ENCODE measurements at regions not wholly inside any gene's neighbourhood (a gene's known extent, or its start where the extent isn't known, plus 50 kb on each side); places are given as distances from the start of the nearest gene placed in this dataset.

DNA sequence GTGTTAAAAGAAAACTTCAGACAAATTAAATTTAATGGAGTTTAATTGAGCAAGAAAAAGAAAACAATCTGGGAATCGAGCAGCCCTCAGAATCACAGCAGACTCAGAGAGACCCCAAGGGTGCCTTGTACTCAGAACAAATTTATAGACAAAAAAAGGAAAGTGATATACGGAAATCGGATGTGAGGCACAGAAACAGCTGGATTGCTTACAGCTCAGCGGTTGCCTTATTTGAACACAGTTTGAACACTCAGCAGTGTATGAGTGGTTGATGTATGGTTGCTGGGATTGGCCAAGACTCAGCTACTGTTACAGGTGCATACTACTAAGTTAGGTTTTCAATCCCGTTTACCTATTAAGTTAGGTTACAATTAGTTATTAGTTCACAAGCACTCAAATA is 103.8 kb upstream of the LYZL1 start:
- TF ChIP-seq, protein P1, sequence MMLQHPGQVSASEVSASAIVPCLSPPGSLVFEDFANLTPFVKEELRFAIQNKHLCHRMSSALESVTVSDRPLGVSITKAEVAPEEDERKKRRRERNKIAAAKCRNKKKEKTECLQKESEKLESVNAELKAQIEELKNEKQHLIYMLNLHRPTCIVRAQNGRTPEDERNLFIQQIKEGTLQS (IDR thresholded peaks at IDR 0.05): no peak
- TF ChIP-seq JUND (IDR thresholded peaks at IDR 0.05) (no peak), CTCF (IDR thresholded peaks at IDR 0.05; ENCODE audit: low read depth, low read length, missing input control) (no peak), SP1 (IDR thresholded peaks at IDR 0.05) (no peak), YY1 (IDR thresholded peaks at IDR 0.05) (no peak), EGR1 (IDR thresholded peaks at IDR 0.05; ENCODE audit: low read depth in 2 of 2) (no peak), FOXA1 (IDR thresholded peaks at IDR 0.05) (no peak), RXRA (IDR thresholded peaks at IDR 0.05) (no peak), TAF1 (conservative IDR thresholded peaks at IDR 0.05) (no peak), MAX (IDR thresholded peaks at IDR 0.05) (no peak), HNF4G (IDR thresholded peaks at IDR 0.05) (no peak)
- TF ChIP-seq, protein P2, sequence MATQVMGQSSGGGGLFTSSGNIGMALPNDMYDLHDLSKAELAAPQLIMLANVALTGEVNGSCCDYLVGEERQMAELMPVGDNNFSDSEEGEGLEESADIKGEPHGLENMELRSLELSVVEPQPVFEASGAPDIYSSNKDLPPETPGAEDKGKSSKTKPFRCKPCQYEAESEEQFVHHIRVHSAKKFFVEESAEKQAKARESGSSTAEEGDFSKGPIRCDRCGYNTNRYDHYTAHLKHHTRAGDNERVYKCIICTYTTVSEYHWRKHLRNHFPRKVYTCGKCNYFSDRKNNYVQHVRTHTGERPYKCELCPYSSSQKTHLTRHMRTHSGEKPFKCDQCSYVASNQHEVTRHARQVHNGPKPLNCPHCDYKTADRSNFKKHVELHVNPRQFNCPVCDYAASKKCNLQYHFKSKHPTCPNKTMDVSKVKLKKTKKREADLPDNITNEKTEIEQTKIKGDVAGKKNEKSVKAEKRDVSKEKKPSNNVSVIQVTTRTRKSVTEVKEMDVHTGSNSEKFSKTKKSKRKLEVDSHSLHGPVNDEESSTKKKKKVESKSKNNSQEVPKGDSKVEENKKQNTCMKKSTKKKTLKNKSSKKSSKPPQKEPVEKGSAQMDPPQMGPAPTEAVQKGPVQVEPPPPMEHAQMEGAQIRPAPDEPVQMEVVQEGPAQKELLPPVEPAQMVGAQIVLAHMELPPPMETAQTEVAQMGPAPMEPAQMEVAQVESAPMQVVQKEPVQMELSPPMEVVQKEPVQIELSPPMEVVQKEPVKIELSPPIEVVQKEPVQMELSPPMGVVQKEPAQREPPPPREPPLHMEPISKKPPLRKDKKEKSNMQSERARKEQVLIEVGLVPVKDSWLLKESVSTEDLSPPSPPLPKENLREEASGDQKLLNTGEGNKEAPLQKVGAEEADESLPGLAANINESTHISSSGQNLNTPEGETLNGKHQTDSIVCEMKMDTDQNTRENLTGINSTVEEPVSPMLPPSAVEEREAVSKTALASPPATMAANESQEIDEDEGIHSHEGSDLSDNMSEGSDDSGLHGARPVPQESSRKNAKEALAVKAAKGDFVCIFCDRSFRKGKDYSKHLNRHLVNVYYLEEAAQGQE (IDR thresholded peaks at IDR 0.05): no peak
